GM21367 (cell line): ENCODE measurements at regions not wholly inside any gene's neighbourhood (a gene's known extent, or its start where the extent isn't known, plus 50 kb on each side); places are given as distances from the start of the nearest gene placed in this dataset.
"Not testable (repeated sequence)": the region's sequence is repeated elsewhere in the genome, so short reads cannot be mapped to it uniquely, and the experiment has no call there.

Experiments used
- ATAC-seq: cut with Tn5 transposase; IDR thresholded peaks from one replicate; pipeline ENCODE4 v1.9.1; 2021; ENCODE audit not compliant: unreplicated experiment

DNA sequence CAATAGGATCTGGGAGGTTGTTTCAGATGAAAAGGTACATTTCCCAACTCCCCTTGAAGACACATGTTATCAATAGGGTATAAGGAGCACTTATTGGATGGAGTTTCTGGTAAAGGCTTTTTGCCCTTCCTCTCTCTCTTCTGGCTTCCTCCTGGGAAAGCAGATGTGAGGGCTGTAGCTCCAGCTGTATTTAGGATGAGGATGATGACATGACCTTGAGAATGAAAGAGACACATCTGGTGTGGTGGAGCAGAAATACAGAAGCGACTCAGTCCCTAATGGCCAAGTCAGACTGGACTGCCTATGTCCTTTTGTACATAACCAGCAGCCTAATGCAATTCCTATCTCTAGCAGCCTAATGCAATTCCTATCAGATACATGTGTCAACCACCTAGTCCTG lies 100.9 kb upstream of the NXPH2 start:
- ATAC-seq = no peak

GRCh38 chr2:138879931-138880330 lies 99.7 kb upstream of the NXPH2 start:
- no peak for ATAC-seq

DNA sequence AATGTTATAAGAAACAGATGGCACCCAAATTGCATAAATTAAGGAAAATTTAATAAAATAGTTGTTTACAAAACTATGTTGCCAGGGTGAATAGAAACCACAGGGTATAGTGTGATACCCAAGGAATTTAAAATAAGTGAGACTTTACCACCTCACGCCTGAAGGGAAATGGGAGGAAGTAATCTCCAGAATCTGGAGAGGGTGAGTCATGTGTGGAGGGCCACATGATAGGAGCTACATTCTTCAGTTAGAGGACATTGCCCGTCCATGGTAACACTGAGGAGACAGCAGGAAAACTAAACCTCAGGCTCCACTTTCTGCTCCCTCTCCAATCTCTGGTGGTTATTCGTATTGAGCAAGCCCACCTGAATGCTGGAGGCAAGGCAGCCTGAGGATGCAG lies 97.2 kb upstream of the NXPH2 start:
- no peak for ATAC-seq

GRCh38 chr2:138874251-138874650 lies 94.1 kb upstream of the NXPH2 start:
- no peak for ATAC-seq

GRCh38 chr2:138872116-138872515 lies 91.9 kb upstream of the NXPH2 start:
- ATAC-seq = not testable (repeated sequence)

DNA sequence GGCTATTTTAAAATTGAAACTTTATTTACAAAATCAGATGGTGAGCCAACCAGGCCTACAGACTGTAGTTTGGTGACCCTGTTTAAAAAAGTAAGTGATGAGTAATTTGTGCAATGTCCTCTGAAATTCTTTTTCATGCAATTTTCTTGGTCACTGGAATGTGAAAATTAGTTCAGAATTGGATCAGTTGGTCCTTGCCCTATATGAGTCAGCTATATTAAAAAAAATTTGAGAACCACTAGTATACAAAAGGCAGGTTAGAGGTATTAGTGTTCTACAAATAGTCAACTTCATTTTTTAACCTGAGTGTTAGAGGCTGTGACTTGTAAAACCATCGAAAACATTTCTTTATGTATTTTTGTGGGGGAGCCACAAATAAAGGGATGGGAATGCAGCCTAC lies 91.1 kb upstream of the NXPH2 start:
- ATAC-seq = no peak

DNA sequence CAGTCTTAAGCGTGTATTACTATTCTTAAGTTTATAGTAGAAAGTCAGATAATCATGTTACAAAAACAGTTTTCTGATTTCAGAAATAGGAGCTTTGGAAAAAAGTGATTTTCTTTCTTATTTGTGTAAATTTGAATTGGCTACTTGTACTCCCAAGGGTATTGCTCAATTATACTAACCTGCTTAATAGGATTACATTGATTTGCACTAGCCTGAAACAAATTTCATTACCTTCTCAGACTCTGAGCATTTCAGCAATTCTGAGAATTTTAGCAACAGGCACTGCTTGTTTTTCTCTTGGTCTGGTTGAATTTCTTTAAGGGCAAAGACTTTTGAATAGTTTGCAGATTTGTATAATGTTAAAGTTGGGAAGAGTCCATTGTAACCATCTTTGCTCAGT lies 87.2 kb upstream of the NXPH2 start:
- no peak for ATAC-seq

GRCh38 chr2:138866797-138867196 lies 86.6 kb upstream of the NXPH2 start:
- ATAC-seq = no peak

GRCh38 chr2:138853761-138854160 lies 73.6 kb upstream of the NXPH2 start:
- no peak for ATAC-seq

GRCh38 chr2:138853296-138853695 lies 73.1 kb upstream of the NXPH2 start:
- ATAC-seq = no peak

DNA sequence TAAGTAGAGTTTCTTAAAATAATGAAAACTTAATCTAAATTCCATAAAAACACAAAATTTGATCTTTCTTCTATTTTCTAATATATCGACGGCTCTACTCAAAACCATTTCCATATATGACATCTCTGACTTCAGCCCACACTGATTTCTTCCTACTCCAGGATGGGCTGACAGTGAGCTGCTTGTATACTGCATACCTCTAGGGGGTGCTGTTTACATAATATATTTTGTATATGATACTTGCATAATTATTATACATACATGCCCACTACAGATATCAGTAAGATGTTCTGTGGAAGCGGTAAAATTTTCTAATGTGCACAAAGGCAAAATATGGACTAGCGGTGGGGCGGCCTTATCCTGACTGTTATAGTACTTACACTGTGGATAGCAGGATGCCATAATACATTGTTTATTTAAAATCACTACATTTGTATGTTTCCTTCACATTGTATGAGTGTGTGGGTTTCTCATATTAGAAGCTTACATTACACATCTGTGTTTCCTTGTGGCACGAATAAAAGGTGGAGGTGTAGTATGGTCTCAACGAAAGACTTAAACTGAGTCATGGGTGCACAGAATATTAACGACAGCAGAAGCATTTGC lies 66.1 kb upstream of the NXPH2 start:
- peak; percentile 93 for ATAC-seq

GRCh38 chr2:138842341-138842740 lies 62.2 kb upstream of the NXPH2 start:
- ATAC-seq = no peak

- no peak for ATAC-seq
These were observed 61.3 kb upstream of the NXPH2 start for GRCh38 chr2:138841459-138841858.

- ATAC-seq = no peak
These were observed 58.8 kb upstream of the NXPH2 start for GRCh38 chr2:138838851-138839620.

DNA sequence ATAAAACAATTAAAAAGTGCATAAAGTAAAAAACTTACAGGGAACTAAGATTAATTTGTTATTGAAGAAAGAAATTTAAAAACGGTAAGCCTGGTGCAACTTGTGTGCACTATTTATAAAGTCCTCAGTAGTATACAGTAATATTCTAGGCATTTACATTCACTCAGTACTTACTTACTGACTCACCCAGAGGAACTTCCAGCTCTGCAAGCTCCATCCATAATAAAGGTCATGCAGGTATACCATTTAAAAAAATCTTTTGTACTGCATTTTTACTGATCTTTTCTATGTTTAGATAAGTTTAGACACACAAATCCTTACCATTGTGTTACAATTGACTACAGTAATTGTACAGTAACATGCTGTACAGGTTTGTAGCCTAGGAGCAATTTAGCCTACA lies 51.5 kb upstream of the NXPH2 start:
- no peak for ATAC-seq

DNA sequence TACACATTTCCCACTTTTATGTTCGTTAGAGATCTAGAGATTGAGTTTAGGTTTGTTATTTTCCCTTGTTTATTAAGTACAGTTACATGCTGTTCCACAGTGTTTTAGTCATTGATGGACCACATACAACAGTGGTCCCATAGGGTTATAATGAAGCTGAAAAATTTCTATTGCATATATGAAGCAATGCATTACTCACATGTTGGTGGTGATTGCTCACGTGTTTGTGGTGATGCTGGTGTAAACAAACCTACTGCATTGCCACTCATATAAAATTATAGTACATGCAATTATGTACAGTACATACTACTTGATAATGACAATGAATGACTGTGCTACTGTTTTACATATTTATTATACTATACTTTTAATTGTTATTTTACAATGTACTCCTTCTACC lies 51.0 kb upstream of the NXPH2 start:
- no peak for ATAC-seq

GRCh38 chr2:138830547-138830946 lies 50.4 kb upstream of the NXPH2 start:
- no peak for ATAC-seq
